GM04504 (cell line): ENCODE measurements at regions not wholly inside any gene's neighbourhood (a gene's known extent, or its start where the extent isn't known, plus 50 kb on each side); places are given as distances from the start of the nearest gene placed in this dataset.
"Not testable (repeated sequence)": the region's sequence is repeated elsewhere in the genome, so short reads cannot be mapped to it uniquely, and the experiment has no call there.

Experiments
- DNase-seq: peaks from one replicate; pipeline ENCODE4 v3.0.0-alpha.2; 2012; ENCODE audit warnings: low read depth

DNA sequence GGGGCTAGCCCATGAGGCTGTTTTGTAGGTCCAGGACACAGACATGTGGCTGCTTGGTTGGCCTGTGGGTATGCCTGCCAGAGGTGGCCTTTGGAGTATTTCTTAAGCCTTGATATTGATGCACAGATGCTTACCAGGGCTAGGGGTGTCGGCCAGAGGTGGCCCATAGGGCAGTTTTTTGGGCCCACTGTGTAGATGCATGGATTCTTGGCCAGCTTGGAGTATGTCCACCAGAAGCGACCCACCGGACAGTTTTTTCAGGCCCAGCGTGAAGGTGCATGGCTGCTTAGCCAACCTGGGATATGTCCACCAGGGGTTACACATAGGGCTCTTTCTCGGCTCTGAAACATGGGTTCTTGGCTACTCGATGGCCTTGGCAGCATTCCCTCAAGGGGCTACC, 1199.1 kb downstream of the CNTNAP5 start:
- DNase-seq, result no peak

GRCh38 chr2:125224830-125225229, 1199.7 kb downstream of the CNTNAP5 start:
- DNase-seq, result no peak

- no peak for DNase-seq
Observed at GRCh38 chr2:125227843-125228392, 1202.8 kb downstream of the CNTNAP5 start.

GRCh38 chr2:125240870-125241269, 1215.8 kb downstream of the CNTNAP5 start:
- no peak for DNase-seq

DNA sequence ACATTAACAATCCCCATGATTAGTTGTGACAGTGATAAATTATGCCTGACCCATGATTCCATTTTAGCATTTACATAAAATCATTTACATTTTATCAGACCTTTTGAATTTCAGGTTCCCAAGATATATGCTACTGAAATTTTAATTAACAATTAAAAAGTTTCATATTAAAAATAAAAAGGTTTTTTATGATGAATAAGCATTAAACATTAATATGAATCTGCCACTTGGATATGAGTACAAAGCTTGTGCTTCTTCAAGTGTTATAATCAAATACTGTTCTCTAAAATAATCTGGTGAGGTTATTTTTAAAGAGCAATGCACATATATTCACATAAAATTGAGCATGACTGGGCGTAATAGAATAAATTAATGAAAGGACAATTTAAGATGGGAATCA, 1218.0 kb downstream of the CNTNAP5 start:
- DNase-seq, result no peak

DNA sequence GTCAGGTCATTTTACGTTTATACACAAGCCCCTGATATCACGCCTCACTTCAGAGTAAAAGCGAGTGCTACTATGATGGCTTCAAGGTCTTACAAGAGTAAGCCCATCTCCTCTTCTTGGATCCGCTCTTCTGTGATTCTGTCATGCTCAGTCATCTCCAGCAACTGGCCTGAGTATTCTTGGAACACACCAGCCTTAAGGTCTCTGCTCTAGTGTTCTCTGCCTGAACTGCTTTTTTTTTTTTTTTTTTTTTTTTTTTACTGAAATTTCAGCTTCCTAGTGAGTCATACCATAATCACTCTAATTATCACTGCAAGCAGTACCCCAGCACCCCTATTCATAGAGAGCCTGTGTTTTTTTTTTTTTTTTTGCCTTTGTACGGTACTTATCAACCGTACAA, 1228.9 kb downstream of the CNTNAP5 start:
- DNase-seq, result no peak

DNA sequence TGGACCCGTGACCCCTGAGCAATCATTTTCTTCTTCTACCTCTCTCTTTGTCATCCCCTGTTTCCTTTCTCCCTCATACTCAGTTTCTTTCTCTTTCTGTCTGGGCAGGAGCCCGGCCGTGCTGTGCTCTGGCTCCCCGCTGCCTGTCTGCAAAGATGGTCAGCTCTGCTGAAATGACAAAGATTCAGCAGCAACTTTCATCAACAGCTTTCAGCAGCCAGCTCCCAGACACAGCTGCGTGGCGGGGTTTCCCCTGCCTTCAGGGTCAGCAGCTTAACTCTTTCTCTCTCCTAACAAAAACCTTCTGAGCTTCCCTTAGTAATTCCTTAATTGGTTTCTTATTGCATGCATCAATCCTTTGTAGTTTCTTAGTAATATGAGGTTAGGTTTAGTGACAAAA, 1234.4 kb downstream of the CNTNAP5 start:
- DNase-seq, result no peak

- DNase-seq, result not testable (repeated sequence)
Observed at GRCh38 chr2:125260366-125260930, 1235.4 kb downstream of the CNTNAP5 start.

DNA sequence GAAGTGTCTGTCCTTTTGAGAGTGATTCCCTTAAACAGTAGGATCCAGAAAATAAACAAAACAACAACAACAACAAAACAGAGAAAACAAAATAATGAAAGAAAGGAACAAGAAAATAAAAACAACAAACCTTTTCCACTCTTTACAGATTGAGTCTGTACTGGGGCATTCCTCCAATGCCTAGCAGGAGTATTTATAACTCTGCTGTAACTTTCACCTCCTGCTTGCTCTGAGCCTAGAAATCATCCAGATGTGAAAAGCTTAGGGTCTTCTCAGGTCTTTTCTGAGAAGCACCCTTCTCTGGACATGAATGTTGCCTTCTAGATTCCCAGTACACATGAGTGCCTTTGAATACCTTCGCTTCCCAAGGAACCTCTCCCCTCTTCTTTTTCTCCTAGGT, 1239.4 kb downstream of the CNTNAP5 start:
- no peak for DNase-seq

GRCh38 chr2:125267683-125268082, 1242.6 kb downstream of the CNTNAP5 start:
- no peak for DNase-seq

DNA sequence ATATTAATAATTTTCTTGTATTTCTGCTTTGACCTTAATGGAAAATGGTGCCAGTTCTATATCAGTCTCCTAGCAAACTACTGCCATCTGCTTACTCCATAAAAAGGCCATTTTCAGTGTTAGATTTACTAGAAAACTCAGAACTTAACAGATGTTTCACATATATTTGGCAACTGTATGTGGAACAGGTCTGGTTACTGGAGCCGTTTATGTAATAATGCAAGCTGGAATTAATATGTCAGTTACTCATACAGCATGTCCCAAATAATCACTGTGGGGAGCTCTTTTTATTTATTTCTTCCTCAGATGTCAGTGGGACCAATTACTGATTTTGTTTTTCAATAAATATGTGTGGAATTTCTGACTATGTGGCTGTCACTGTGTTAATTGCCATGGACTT, 1247.6 kb downstream of the CNTNAP5 start:
- DNase-seq, result no peak

- no peak for DNase-seq
Observed at GRCh38 chr2:125274718-125275117, 1249.6 kb downstream of the CNTNAP5 start.

GRCh38 chr2:125280265-125280664, 1255.2 kb downstream of the CNTNAP5 start:
- DNase-seq, result no peak

DNA sequence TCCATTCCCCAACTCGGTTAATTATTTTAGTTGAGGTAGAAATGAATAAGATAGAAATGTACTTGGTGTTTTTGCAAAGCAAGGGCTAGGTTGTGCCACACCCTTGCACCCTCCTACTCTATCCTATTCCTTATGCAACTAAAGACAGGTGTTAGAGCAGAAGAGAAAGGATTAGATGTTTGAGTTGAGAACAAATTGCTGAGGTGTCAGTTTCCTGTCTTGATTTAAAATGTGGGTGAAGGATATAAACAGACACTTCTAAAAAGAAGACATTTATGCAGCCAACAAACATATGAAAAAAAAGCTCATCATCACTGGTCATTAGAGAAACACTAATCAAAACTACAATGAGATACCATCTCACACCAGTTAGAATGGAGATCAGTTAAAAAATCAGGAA, 1256.2 kb downstream of the CNTNAP5 start:
- no peak for DNase-seq

DNA sequence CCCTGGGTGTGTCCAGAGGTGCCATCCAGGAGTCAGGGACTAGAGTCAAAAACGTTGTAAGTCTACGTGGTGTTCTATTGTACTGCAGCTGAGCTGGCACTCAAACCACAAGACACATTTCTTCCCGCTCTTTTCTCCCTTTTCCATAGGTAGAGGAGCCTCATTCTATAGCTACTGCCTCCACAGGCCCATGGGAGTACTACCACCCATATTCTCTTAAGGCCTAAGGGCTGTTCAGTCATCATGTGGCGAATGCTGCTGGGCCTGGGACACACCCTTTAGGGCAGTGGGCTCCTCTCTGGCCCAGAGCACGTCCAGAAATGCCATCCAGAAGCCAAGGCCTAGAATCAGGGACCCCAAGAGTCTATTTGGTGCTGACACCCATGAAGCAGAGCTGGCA, 1271.7 kb downstream of the CNTNAP5 start:
- DNase-seq, result no peak

GRCh38 chr2:125310657-125311364, 1285.7 kb downstream of the CNTNAP5 start:
- DNase-seq, result no peak

- no peak for DNase-seq
Observed at GRCh38 chr2:125312342-125312741, 1287.3 kb downstream of the CNTNAP5 start.

DNA sequence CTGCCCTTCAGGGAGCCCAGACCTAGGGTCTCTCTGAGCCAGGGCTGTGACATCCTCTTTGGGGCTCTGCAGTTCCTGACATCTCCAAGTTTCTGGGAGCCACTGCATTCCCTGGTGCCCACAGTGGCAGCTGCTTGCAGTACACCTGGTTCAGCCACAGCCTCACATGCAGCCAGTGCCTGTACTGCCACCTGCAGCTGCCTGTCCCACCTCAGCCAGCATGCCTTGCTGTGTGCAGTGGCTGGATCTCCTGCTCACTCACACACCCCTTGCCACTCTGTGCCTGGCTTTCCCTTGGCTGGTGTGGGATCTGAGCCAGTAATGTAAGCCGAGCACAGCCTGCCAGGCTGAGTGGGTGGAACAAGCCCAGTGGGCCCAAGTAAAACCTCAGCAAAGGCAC, 1288.7 kb downstream of the CNTNAP5 start:
- DNase-seq, result no peak

- no peak for DNase-seq
Observed at GRCh38 chr2:125318740-125319139, 1293.7 kb downstream of the CNTNAP5 start.

DNA sequence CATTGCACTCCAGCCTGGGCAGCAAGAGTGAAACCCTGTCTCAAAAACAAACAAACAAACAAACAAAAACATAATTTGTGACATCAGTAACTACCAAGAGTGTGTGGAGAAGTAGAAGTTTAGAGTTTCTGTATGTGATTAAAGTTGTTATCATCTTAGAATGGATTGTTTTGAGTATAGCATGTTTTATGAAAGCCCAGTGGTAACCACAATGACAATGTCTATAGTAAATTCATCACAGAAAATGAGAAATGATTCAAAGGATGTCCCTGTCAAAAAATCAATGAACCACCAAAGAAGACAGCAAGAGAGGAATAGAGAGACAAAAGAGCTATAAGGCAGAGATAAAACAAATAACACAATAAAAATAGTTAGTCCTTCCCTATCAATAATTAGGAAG, 1299.2 kb downstream of the CNTNAP5 start:
- no peak for DNase-seq

DNA sequence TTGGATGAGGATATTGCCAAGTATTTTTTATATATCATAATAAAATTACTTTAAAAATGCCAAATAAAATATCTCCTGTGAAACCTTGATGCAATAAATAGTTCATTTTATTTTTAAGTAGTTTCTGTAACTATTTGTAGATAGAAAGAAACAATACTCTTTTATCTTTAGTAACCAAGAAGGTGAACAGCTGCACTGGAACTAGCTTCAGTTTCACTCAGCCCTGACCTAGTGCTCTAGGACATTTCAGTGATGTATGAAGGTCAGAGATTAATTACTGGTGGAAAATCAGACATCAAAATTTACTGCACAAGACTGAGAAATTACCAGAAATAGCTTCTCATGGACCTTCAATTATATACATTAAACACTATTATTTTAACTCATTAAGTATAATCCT, 1305.0 kb downstream of the CNTNAP5 start:
- no peak for DNase-seq

DNA sequence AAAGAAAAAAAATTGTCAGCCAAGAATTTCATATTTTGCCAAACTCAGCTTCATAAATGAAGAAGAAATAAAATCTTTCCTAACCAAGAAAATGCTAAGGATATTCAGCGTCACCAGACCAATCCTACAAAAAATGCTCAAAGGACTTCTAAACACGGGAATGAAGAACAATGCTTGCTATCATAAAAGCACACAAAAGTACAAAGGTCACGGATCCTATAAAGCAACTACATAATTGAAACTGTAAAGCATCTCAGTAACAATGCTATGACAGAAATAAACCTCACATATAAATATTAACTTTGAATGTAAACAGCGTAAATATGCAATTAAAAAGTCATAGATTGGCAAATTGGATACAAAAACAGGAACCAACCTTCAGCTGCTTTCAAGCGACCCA, 1314.6 kb upstream of the GYPC start:
- no peak for DNase-seq

DNA sequence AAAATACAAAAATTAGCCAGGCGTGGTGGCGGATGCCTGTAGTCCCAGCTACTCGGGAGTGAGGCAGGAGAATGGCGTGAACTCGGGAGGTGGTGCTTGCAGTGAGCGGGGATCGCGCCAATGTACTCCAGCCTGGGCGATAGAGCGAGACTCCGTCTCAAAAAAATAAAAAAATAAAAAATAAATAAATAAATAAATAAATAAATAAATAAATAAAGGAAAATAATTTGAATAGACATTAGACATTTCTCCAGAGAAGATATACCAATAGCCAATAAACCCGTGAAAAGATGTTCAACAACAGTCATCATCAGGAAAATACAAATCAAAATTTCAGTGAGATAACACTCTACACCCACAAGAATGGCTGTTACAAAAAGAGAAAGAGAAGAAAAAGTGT, 1302.4 kb upstream of the GYPC start:
- DNase-seq, result not testable (repeated sequence)
